ENCODE measurements at regions not wholly inside any gene's neighbourhood (a gene's known extent, or its start where the extent isn't known, plus 50 kb on each side); places are given as distances from the start of the nearest gene placed in this dataset.

GRCh38 chr15:24763891-24764290 is 88.3 kb downstream of the NPAP1 start:
- no peak for TF ChIP-seq CTCF (IDR thresholded peaks at IDR 0.05)
- TF ChIP-seq REST (IDR thresholded peaks at IDR 0.05; ENCODE audit: insufficient read depth in 1 of 2, low read depth in 2 of 2, low read length in 1 of 2): no peak
- TF ChIP-seq POLR2AphosphoS5 (IDR thresholded peaks at IDR 0.05; ENCODE audit: low read depth, low read length): no peak

Measured in Panc1 (cell line).